Activated naive CD4-positive, alpha-beta T cell treated with anti-CD3 and anti-CD28 coated beads for 36 hours (primary cell): ENCODE measurements at regions not wholly inside any gene's neighbourhood (a gene's known extent, or its start where the extent isn't known, plus 50 kb on each side); places are given as distances from the start of the nearest gene placed in this dataset.
A peak's percentile ranks its signal among the peaks of the same experiment; 100 is the strongest.

ENCODE experiments used
- CTCF ChIA-PET: fragments of 350-600 bp; sonication (Branson Sonifier 250); formaldehyde crosslinking; loops from one replicate; lab custom pipeline; 2021; ENCODE audit warnings: antibody characterized with exemption; lab: Charles Lee
- DNase-seq: peaks from one replicate; pipeline ENCODE4 v3.0.0-alpha.2; 2020
- H3K27ac Mint-ChIP-seq: one replicate; pipeline ENCODE4 v1.8.0; 2021; ENCODE audit warnings: mild to moderate bottlenecking, mixed read lengths
- H3K27me3 Mint-ChIP-seq: one replicate; pipeline ENCODE4 v1.8.0; 2021; ENCODE audit warnings: low read depth, mixed read lengths
- H3K36me3 Mint-ChIP-seq: one replicate; pipeline ENCODE4 v1.8.0; 2021; ENCODE audit warnings: low read depth, mixed read lengths
- H3K4me1 Mint-ChIP-seq: one replicate; pipeline ENCODE4 v1.8.0; 2021; ENCODE audit warnings: low read depth, mixed read lengths
- H3K4me3 Mint-ChIP-seq: one replicate; pipeline ENCODE4 v1.8.0; 2021; ENCODE audit warnings: mild to moderate bottlenecking, moderate library complexity, mixed read lengths
- H3K9me3 Mint-ChIP-seq: one replicate; pipeline ENCODE4 v1.8.0; 2021; ENCODE audit warnings: mixed read lengths
- intact Hi-C: fragments of 100-400 bp; cut with micrococcal nuclease; formaldehyde crosslinking; loops from one replicate; pipeline ENCODE4 v1.15.1; 2023

- H3K9me3 Mint-ChIP-seq = no peaks in the 10 kb centered on the region
- intact Hi-C loops = no loop called here
- CTCF ChIA-PET = no interaction called here
- peaks cover 5% of the 10 kb centered on the region for H3K27me3 Mint-ChIP-seq
- H3K4me3 Mint-ChIP-seq = no peak overlapping the region
- peaks cover 10% of the 10 kb centered on the region for H3K4me1 Mint-ChIP-seq
- H3K36me3 Mint-ChIP-seq = no peaks in the 10 kb centered on the region
- H3K27ac Mint-ChIP-seq = no peak overlapping the region
- DNase-seq = no peak
Measured at GRCh38 chr16:14356064-14356463, 274.0 kb downstream of the PARN start.

DNA sequence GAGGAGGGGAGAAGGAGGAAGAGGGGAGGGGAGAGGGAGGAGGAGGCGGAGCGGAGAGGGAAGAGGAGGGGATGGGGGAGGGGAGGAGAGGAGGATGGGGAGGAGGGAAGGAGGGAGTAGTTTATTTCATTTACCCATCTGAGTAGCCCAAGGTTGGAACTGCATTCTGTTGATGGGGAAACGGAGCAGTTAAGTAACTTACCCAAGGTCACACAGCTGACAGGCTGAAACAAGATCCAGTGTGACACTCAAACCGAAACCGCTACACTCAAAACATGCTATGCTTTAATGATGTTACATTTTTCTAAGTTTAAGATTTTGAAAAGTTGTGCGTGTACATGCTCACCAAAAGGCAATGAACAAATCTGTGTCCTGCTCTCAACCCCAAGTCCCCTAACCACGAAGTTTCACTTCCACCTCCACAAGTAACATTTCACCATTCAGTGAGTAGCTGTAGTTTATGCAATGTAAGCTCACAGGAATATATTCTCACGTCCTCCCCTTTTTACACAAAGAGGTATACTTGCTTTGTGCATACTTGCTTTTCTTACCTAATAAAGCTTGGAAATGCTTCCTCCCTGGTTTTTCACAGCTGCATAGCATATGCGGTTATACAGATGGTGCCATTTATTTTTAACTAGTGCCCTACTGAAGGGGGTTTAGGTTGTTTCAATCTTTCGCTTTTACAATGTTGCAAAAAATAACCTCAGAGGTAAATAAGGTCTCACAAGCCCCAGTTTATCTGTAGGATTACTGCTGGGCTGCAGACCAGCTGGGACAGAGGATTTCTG lies 275.3 kb downstream of the PARN start:
- H3K9me3 Mint-ChIP-seq = no peaks in the 10 kb centered on the region
- CTCF ChIA-PET = interaction anchor here (1.3 kb wide), 1 partner anchor 172 kb away, joined by 3 read pairs; no protein-coding TSS in a partner anchor
- peak; percentile 81 for DNase-seq
- H3K27me3 Mint-ChIP-seq = peaks cover 5% of the 10 kb centered on the region
- peak overlapping the region; percentile 46 for H3K4me3 Mint-ChIP-seq
- intact Hi-C loops = loop anchor here (1.0 to 2.0 kb wide), 3 partner anchors 46 to 276 kb away; partner anchors contain the start of gene PARN
- no peaks in the 10 kb centered on the region for H3K36me3 Mint-ChIP-seq
- no peak overlapping the region for H3K27ac Mint-ChIP-seq
- peaks cover 10% of the 10 kb centered on the region for H3K4me1 Mint-ChIP-seq

DNA sequence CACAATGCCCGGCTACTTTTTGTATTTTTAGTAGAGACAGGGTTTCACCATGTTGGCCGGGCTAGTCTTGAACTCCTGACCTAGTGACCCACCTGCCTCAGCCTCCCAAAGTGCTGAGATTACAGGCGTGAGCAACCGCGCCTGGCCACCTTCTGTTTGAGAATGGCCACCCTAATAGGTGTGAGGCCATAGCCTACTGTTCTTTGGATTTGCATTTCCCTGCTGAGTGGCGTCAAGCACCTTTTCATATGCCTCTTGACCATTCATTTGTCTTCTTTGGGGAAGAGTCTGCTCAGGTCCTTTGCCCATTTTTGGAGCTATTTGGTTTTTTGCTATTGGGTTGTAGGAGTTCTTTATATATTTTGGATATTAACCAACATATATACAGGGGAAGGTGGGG lies 276.7 kb downstream of the PARN start:
- Mint-ChIP-seq H3K36me3 (no peaks in the 10 kb centered on the region), H3K4me1 (peaks cover 10% of the 10 kb centered on the region), H3K27ac (no peak overlapping the region), H3K9me3 (no peaks in the 10 kb centered on the region), H3K4me3 (no peak overlapping the region), H3K27me3 (peaks cover 5% of the 10 kb centered on the region)
- no peak for DNase-seq
- intact Hi-C loops = no loop called here
- CTCF ChIA-PET = no interaction called here

GRCh38 chr16:14351647-14352046 lies 278.4 kb downstream of the PARN start:
- Mint-ChIP-seq H3K27me3 (no peaks in the 10 kb centered on the region), H3K9me3 (no peaks in the 10 kb centered on the region), H3K4me1 (peaks cover 10% of the 10 kb centered on the region), H3K36me3 (no peaks in the 10 kb centered on the region), H3K4me3 (no peak overlapping the region), H3K27ac (no peak overlapping the region)
- CTCF ChIA-PET = interaction anchor here (0.6 kb wide), 1 partner anchor 37 kb away, joined by 3 read pairs; no protein-coding TSS in a partner anchor
- intact Hi-C loops = no loop called here
- no peak for DNase-seq

DNA sequence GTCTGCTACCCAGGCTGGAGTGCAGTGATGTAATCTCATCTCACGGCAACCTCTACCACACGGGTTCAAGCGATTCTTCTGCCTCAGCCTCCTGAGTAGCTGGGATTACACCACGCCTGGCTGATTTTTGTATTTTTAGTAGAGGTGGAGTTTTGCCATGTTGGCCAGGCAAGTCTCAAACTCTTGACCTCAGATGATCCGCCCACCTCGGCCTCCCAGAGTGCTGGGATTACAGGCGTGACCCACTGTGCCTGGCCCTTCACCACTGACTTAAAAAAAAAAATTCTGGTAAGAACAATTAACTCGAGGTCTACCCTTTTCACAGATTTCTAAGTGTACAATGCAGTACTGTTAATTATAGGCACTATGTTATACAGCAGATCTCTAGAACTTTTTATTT lies 279.4 kb downstream of the PARN start:
- CTCF ChIA-PET = no interaction called here
- H3K27me3 Mint-ChIP-seq = no peaks in the 10 kb centered on the region
- no peak for DNase-seq
- H3K9me3 Mint-ChIP-seq = peaks cover 3% of the 10 kb centered on the region
- intact Hi-C loops = no loop called here
- H3K27ac Mint-ChIP-seq = no peak overlapping the region
- H3K4me3 Mint-ChIP-seq = no peak overlapping the region
- no peaks in the 10 kb centered on the region for H3K36me3 Mint-ChIP-seq
- H3K4me1 Mint-ChIP-seq = peaks cover 10% of the 10 kb centered on the region

DNA sequence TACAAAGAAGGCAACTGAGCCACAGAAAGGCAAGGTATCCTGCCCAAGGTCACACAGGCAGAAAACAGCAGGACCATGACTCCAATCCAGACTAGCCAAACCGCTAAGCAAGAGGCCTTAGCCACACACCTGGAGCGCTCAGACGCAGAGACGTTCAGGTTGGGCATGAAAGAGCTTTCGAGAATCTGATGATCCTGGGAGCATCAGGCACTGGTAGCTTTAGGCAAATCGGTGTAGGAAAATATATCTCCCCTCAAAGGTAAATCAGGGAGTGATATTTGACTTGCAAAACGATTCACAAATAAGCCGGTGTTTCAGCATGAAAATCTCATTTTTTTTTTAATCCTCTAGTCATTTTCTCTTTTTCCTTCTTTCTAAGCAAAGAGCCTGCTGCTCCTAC lies 279.0 kb downstream of the MRTFB start:
- no peak overlapping the region for H3K27ac Mint-ChIP-seq
- intact Hi-C loops = no loop called here
- no peaks in the 10 kb centered on the region for H3K36me3 Mint-ChIP-seq
- H3K9me3 Mint-ChIP-seq = peaks cover 3% of the 10 kb centered on the region
- peaks cover 7% of the 10 kb centered on the region for H3K4me1 Mint-ChIP-seq
- CTCF ChIA-PET = no interaction called here
- no peak for DNase-seq
- no peaks in the 10 kb centered on the region for H3K27me3 Mint-ChIP-seq
- H3K4me3 Mint-ChIP-seq = no peak overlapping the region

DNA sequence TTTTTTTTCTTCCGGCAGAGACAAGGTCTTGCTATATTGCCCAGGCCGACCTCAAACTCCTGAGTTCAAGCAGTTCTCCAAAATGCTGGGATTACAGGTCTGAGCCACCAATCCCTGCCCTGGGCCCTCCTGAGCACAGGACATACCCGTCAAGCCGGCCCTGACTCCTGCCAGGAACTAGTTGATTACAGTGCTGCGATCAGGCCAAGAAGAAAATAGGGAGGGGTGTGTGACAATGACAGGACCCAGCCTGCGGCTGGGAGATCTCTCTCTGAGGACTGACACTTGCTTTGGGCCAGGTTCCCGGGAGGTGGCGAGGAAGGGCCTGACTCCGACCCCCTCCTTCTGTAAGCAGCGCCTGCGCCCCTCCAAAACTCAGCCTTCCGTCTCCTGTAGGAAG lies 276.6 kb downstream of the MRTFB start:
- DNase-seq = no peak
- CTCF ChIA-PET = no interaction called here
- Mint-ChIP-seq H3K27me3 (no peaks in the 10 kb centered on the region), H3K4me1 (no peaks in the 10 kb centered on the region), H3K27ac (no peak overlapping the region), H3K4me3 (no peak overlapping the region), H3K36me3 (peaks cover 2% of the 10 kb centered on the region), H3K9me3 (peaks cover 9% of the 10 kb centered on the region)
- intact Hi-C loops = no loop called here

GRCh38 chr16:14346278-14347142 lies 275.4 kb downstream of the MRTFB start:
- Mint-ChIP-seq H3K27ac (no peak overlapping the region), H3K9me3 (peaks cover 15% of the 10 kb centered on the region), H3K36me3 (peaks cover 2% of the 10 kb centered on the region), H3K4me1 (no peaks in the 10 kb centered on the region), H3K27me3 (no peaks in the 10 kb centered on the region), H3K4me3 (no peak overlapping the region)
- intact Hi-C loops = no loop called here
- DNase-seq = no peak
- CTCF ChIA-PET = no interaction called here

GRCh38 chr16:14345512-14346115 lies 274.5 kb downstream of the MRTFB start:
- CTCF ChIA-PET = no interaction called here

GRCh38 chr16:14344945-14345344 lies 273.8 kb downstream of the MRTFB start:
- Mint-ChIP-seq H3K27ac (no peak overlapping the region), H3K36me3 (peaks cover 2% of the 10 kb centered on the region), H3K9me3 (peaks cover 17% of the 10 kb centered on the region), H3K4me3 (no peak overlapping the region), H3K27me3 (no peaks in the 10 kb centered on the region), H3K4me1 (no peaks in the 10 kb centered on the region)
- DNase-seq = no peak
- CTCF ChIA-PET = no interaction called here
- intact Hi-C loops = no loop called here

More at GRCh38 chr16:14345512-14346115, 274.5 kb downstream of the MRTFB start:
- no peaks in the 10 kb centered on the region for H3K4me1 Mint-ChIP-seq
- no peak for DNase-seq
- intact Hi-C loops = no loop called here
- peaks cover 2% of the 10 kb centered on the region for H3K36me3 Mint-ChIP-seq
- H3K4me3 Mint-ChIP-seq = no peak overlapping the region
- H3K27ac Mint-ChIP-seq = no peak overlapping the region
- H3K9me3 Mint-ChIP-seq = peaks cover 17% of the 10 kb centered on the region
- no peaks in the 10 kb centered on the region for H3K27me3 Mint-ChIP-seq

- Mint-ChIP-seq H3K27ac (no peak overlapping the region), H3K36me3 (peaks cover 2% of the 10 kb centered on the region), H3K27me3 (no peaks in the 10 kb centered on the region), H3K4me1 (no peaks in the 10 kb centered on the region), H3K4me3 (no peak overlapping the region), H3K9me3 (peaks cover 17% of the 10 kb centered on the region)
- intact Hi-C loops = no loop called here
- CTCF ChIA-PET = no interaction called here
- no peak for DNase-seq
Measured at GRCh38 chr16:14344292-14344691, 273.2 kb downstream of the MRTFB start.
